ENCODE measurements at regions not wholly inside any gene's neighbourhood (a gene's known extent, or its start where the extent isn't known, plus 50 kb on each side); places are given as distances from the start of the nearest gene placed in this dataset.

- Mint-ChIP-seq H3K9me3 (peaks cover 3% of the 10 kb centered on the region), H3K4me3 (no peak overlapping the region), H3K4me1 (no peaks in the 10 kb centered on the region), H3K36me3 (ENCODE audit: low read depth) (no peaks in the 10 kb centered on the region), H3K27me3 (no peaks in the 10 kb centered on the region), H3K27ac (no peak overlapping the region)
- CTCF ChIA-PET, result no interaction called here
- DNase-seq (no peak), ATAC-seq (ENCODE audit: low read depth) (no peak)
- no peak for TF ChIP-seq CTCF (IDR thresholded peaks at IDR 0.05)
- intact Hi-C loops (cut with micrococcal nuclease), result no loop called here
- POLR2A ChIA-PET, result no interaction called here
Observed at GRCh38 chr7:51666751-51667150, 350.1 kb upstream of the COBL start.

GRCh38 chr7:51666266-51666665 is 349.7 kb upstream of the COBL start:
- ChIA-PET POLR2A (no interaction called here), CTCF (no interaction called here)
- no peak for TF ChIP-seq CTCF (IDR thresholded peaks at IDR 0.05)
- no peaks in the 10 kb centered on the region for H3K27me3 Mint-ChIP-seq
- H3K4me3 Mint-ChIP-seq, result no peak overlapping the region
- intact Hi-C loops (cut with micrococcal nuclease), result no loop called here
- no peaks in the 10 kb centered on the region for H3K4me1 Mint-ChIP-seq
- peaks cover 3% of the 10 kb centered on the region for H3K9me3 Mint-ChIP-seq
- ATAC-seq (ENCODE audit: low read depth), result no peak
- DNase-seq, result no peak
- no peak overlapping the region for H3K27ac Mint-ChIP-seq
- H3K36me3 Mint-ChIP-seq (ENCODE audit: low read depth), result no peaks in the 10 kb centered on the region

- H3K4me1 Mint-ChIP-seq, result no peaks in the 10 kb centered on the region
- H3K27me3 Mint-ChIP-seq, result no peaks in the 10 kb centered on the region
- H3K4me3 Mint-ChIP-seq, result no peak overlapping the region
- TF ChIP-seq CTCF (IDR thresholded peaks at IDR 0.05), result no peak
- ATAC-seq (ENCODE audit: low read depth), result no peak
- POLR2A ChIA-PET, result no interaction called here
- peaks cover 3% of the 10 kb centered on the region for H3K9me3 Mint-ChIP-seq
- CTCF ChIA-PET, result no interaction called here
- DNase-seq, result no peak
- no peak overlapping the region for H3K27ac Mint-ChIP-seq
- intact Hi-C loops (cut with micrococcal nuclease), result no loop called here
- no peaks in the 10 kb centered on the region for H3K36me3 Mint-ChIP-seq (ENCODE audit: low read depth)
Observed at GRCh38 chr7:51665045-51665780, 348.6 kb upstream of the COBL start.

GRCh38 chr7:51660516-51660915 is 343.9 kb upstream of the COBL start:
- Mint-ChIP-seq H3K4me3 (no peak overlapping the region), H3K36me3 (ENCODE audit: low read depth) (no peaks in the 10 kb centered on the region), H3K9me3 (peaks cover 6% of the 10 kb centered on the region), H3K27me3 (no peaks in the 10 kb centered on the region), H3K4me1 (no peaks in the 10 kb centered on the region), H3K27ac (no peak overlapping the region)
- no peak for TF ChIP-seq CTCF (IDR thresholded peaks at IDR 0.05)
- DNase-seq (no peak), ATAC-seq (ENCODE audit: low read depth) (no peak)
- ChIA-PET POLR2A (no interaction called here), CTCF (no interaction called here)
- intact Hi-C loops (cut with micrococcal nuclease), result no loop called here

- H3K4me1 Mint-ChIP-seq, result no peaks in the 10 kb centered on the region
- ChIA-PET POLR2A (no interaction called here), CTCF (no interaction called here)
- no peaks in the 10 kb centered on the region for H3K36me3 Mint-ChIP-seq (ENCODE audit: low read depth)
- no peak for DNase-seq
- H3K4me3 Mint-ChIP-seq, result no peak overlapping the region
- no peak for TF ChIP-seq CTCF (IDR thresholded peaks at IDR 0.05)
- intact Hi-C loops (cut with micrococcal nuclease), result no loop called here
- no peak for ATAC-seq (ENCODE audit: low read depth)
- no peaks in the 10 kb centered on the region for H3K27me3 Mint-ChIP-seq
- H3K27ac Mint-ChIP-seq, result no peak overlapping the region
- peaks cover 10% of the 10 kb centered on the region for H3K9me3 Mint-ChIP-seq
Observed at GRCh38 chr7:51658684-51659083, 342.1 kb upstream of the COBL start.

All from activated B cell treated with CpG ODN at 0.5 μM for 24 hours (primary cell).